Chondrocyte (in vitro differentiated cells): ENCODE measurements at regions not wholly inside any gene's neighbourhood (a gene's known extent, or its start where the extent isn't known, plus 50 kb on each side); places are given as distances from the start of the nearest gene placed in this dataset.

Experiments used
- DNase-seq: peaks from one replicate; pipeline ENCODE4 v3.0.0; 2021; ENCODE audit warnings: mixed read lengths, low spot score
- H3K27ac Mint-ChIP-seq: one replicate; pipeline ENCODE4 v1.8.0; 2021; ENCODE audit warnings: mild to moderate bottlenecking, moderate library complexity, mixed read lengths; ENCODE audit not compliant: unreplicated experiment
- H3K27me3 Mint-ChIP-seq: 2 replicates; pipeline ENCODE4 v1.8.0; 2021; ENCODE audit warnings: low read depth, mixed read lengths
- H3K36me3 Mint-ChIP-seq: 2 replicates; pipeline ENCODE4 v1.8.0; 2021; ENCODE audit warnings: low read depth, mixed read lengths
- H3K4me1 Mint-ChIP-seq: 2 replicates; pipeline ENCODE4 v1.8.0; 2021; ENCODE audit warnings: low read depth, mild to moderate bottlenecking, mixed read lengths
- H3K4me3 Mint-ChIP-seq: one replicate; pipeline ENCODE4 v1.8.0; 2021; ENCODE audit warnings: mild to moderate bottlenecking, moderate library complexity, mixed read lengths; ENCODE audit not compliant: unreplicated experiment
- H3K9me3 Mint-ChIP-seq: 2 replicates; pipeline ENCODE4 v1.8.0; 2021; ENCODE audit warnings: low read depth, mixed read lengths
- CTCF ChIP-seq: fragments of 200-600 bp; sonication (generic); IDR thresholded peaks from 2 replicates; pipeline ENCODE4 v1.5.0; 2021; ENCODE audit warnings: antibody characterized with exemption, mild to moderate bottlenecking, moderate library complexity

- TF ChIP-seq CTCF: no peak
- no peak for DNase-seq
- Mint-ChIP-seq H3K36me3 (no peaks in the 10 kb centered on the region), H3K27me3 (peaks cover 5% of the 10 kb centered on the region), H3K4me1 (peaks cover 4% of the 10 kb centered on the region), H3K9me3 (no peaks in the 10 kb centered on the region), H3K27ac (no peak overlapping the region), H3K4me3 (no peak overlapping the region)
These were observed 654.1 kb downstream of the IGSF11 start for GRCh38 chr3:118380576-118380975.

GRCh38 chr3:118396491-118396890 is 638.2 kb downstream of the IGSF11 start:
- H3K36me3 Mint-ChIP-seq: no peaks in the 10 kb centered on the region
- DNase-seq: no peak
- H3K9me3 Mint-ChIP-seq: no peaks in the 10 kb centered on the region
- H3K4me1 Mint-ChIP-seq: no peaks in the 10 kb centered on the region
- H3K27me3 Mint-ChIP-seq: peaks cover 5% of the 10 kb centered on the region
- H3K27ac Mint-ChIP-seq: no peak overlapping the region
- H3K4me3 Mint-ChIP-seq: no peak overlapping the region
- no peak for TF ChIP-seq CTCF

GRCh38 chr3:118400086-118400485 is 634.6 kb downstream of the IGSF11 start:
- no peaks in the 10 kb centered on the region for H3K36me3 Mint-ChIP-seq
- H3K27me3 Mint-ChIP-seq: peaks cover 3% of the 10 kb centered on the region
- H3K4me3 Mint-ChIP-seq: no peak overlapping the region
- no peaks in the 10 kb centered on the region for H3K4me1 Mint-ChIP-seq
- no peaks in the 10 kb centered on the region for H3K9me3 Mint-ChIP-seq
- no peak for TF ChIP-seq CTCF
- DNase-seq: no peak
- H3K27ac Mint-ChIP-seq: no peak overlapping the region

- no peak overlapping the region for H3K27ac Mint-ChIP-seq
- no peak overlapping the region for H3K4me3 Mint-ChIP-seq
- peaks cover 3% of the 10 kb centered on the region for H3K27me3 Mint-ChIP-seq
- no peak for DNase-seq
- TF ChIP-seq CTCF: no peak
- no peaks in the 10 kb centered on the region for H3K9me3 Mint-ChIP-seq
- no peaks in the 10 kb centered on the region for H3K36me3 Mint-ChIP-seq
- no peaks in the 10 kb centered on the region for H3K4me1 Mint-ChIP-seq
These were observed 633.8 kb downstream of the IGSF11 start for GRCh38 chr3:118400886-118401285.

- Mint-ChIP-seq H3K9me3 (no peaks in the 10 kb centered on the region), H3K36me3 (no peaks in the 10 kb centered on the region), H3K27me3 (peaks cover 3% of the 10 kb centered on the region), H3K4me1 (no peaks in the 10 kb centered on the region), H3K27ac (no peak overlapping the region), H3K4me3 (no peak overlapping the region)
- no peak for TF ChIP-seq CTCF
- DNase-seq: no peak
These were observed 632.8 kb downstream of the IGSF11 start for GRCh38 chr3:118401887-118402286.
